ENCODE measurements at regions not wholly inside any gene's neighbourhood (a gene's known extent, or its start where the extent isn't known, plus 50 kb on each side); places are given as distances from the start of the nearest gene placed in this dataset.

GRCh38 chr21:16713331-16714117 lies 799.3 kb upstream of the CXADR start:
- no peak for ATAC-seq
- Mint-ChIP-seq H3K4me1 (no peaks in the 10 kb centered on the region), H3K27ac (no peak overlapping the region), H3K36me3 (ENCODE audit: low read depth) (no peaks in the 10 kb centered on the region), H3K9me3 (peaks cover 11% of the 10 kb centered on the region), H3K4me3 (no peak overlapping the region), H3K27me3 (no peaks in the 10 kb centered on the region)
- DNase-seq = no peak

- H3K9me3 Mint-ChIP-seq = peaks cover 29% of the 10 kb centered on the region
- H3K4me3 Mint-ChIP-seq = no peak overlapping the region
- no peaks in the 10 kb centered on the region for H3K4me1 Mint-ChIP-seq
Measured at GRCh38 chr21:16740511-16740910, 772.3 kb upstream of the CXADR start.

GRCh38 chr21:16741141-16741665 lies 771.6 kb upstream of the CXADR start:
- no peak for ATAC-seq
- Mint-ChIP-seq H3K9me3 (peaks cover 24% of the 10 kb centered on the region), H3K27ac (no peak overlapping the region), H3K36me3 (ENCODE audit: low read depth) (no peaks in the 10 kb centered on the region), H3K4me3 (no peak overlapping the region), H3K27me3 (no peaks in the 10 kb centered on the region), H3K4me1 (no peaks in the 10 kb centered on the region)
- no peak for DNase-seq

More at GRCh38 chr21:16740511-16740910, 772.3 kb upstream of the CXADR start:
- Mint-ChIP-seq H3K27ac (no peak overlapping the region), H3K36me3 (ENCODE audit: low read depth) (no peaks in the 10 kb centered on the region), H3K27me3 (no peaks in the 10 kb centered on the region)
- ATAC-seq (no peak), DNase-seq (no peak)

GRCh38 chr21:16742131-16742641 lies 770.7 kb upstream of the CXADR start:
- H3K9me3 Mint-ChIP-seq = peaks cover 18% of the 10 kb centered on the region
- no peak for DNase-seq

GRCh38 chr21:16742741-16743140 lies 770.1 kb upstream of the CXADR start:
- Mint-ChIP-seq H3K4me3 (no peak overlapping the region), H3K27ac (no peak overlapping the region), H3K27me3 (no peaks in the 10 kb centered on the region), H3K36me3 (ENCODE audit: low read depth) (no peaks in the 10 kb centered on the region), H3K4me1 (no peaks in the 10 kb centered on the region), H3K9me3 (peaks cover 18% of the 10 kb centered on the region)
- no peak for ATAC-seq
- no peak for DNase-seq

More at GRCh38 chr21:16742131-16742641, 770.7 kb upstream of the CXADR start:
- Mint-ChIP-seq H3K4me3 (no peak overlapping the region), H3K27me3 (no peaks in the 10 kb centered on the region), H3K4me1 (no peaks in the 10 kb centered on the region), H3K36me3 (ENCODE audit: low read depth) (no peaks in the 10 kb centered on the region), H3K27ac (no peak overlapping the region)
- ATAC-seq = no peak

GRCh38 chr21:16743317-16743716 lies 769.5 kb upstream of the CXADR start:
- Mint-ChIP-seq H3K4me3 (no peak overlapping the region), H3K27me3 (no peaks in the 10 kb centered on the region), H3K9me3 (peaks cover 22% of the 10 kb centered on the region), H3K27ac (no peak overlapping the region), H3K36me3 (ENCODE audit: low read depth) (no peaks in the 10 kb centered on the region), H3K4me1 (no peaks in the 10 kb centered on the region)
- ATAC-seq (no peak), DNase-seq (no peak)

- H3K4me1 Mint-ChIP-seq = no peaks in the 10 kb centered on the region
- no peaks in the 10 kb centered on the region for H3K36me3 Mint-ChIP-seq (ENCODE audit: low read depth)
- no peaks in the 10 kb centered on the region for H3K27me3 Mint-ChIP-seq
- no peak overlapping the region for H3K27ac Mint-ChIP-seq
- ATAC-seq (no peak), DNase-seq (no peak)
- peaks cover 4% of the 10 kb centered on the region for H3K9me3 Mint-ChIP-seq
- H3K4me3 Mint-ChIP-seq = no peak overlapping the region
Measured at GRCh38 chr21:16750926-16751325, 761.9 kb upstream of the CXADR start.

- no peaks in the 10 kb centered on the region for H3K36me3 Mint-ChIP-seq (ENCODE audit: low read depth)
- no peak for DNase-seq
- H3K4me3 Mint-ChIP-seq = no peak overlapping the region
- no peaks in the 10 kb centered on the region for H3K4me1 Mint-ChIP-seq
- H3K27me3 Mint-ChIP-seq = no peaks in the 10 kb centered on the region
- H3K27ac Mint-ChIP-seq = no peak overlapping the region
- no peak for ATAC-seq
- H3K9me3 Mint-ChIP-seq = peaks cover 4% of the 10 kb centered on the region
Measured at GRCh38 chr21:16751695-16752474, 761.0 kb upstream of the CXADR start.

GRCh38 chr21:16752475-16752857 lies 760.4 kb upstream of the CXADR start:
- Mint-ChIP-seq H3K4me1 (no peaks in the 10 kb centered on the region), H3K27me3 (no peaks in the 10 kb centered on the region), H3K9me3 (peaks cover 4% of the 10 kb centered on the region), H3K4me3 (no peak overlapping the region), H3K27ac (no peak overlapping the region), H3K36me3 (ENCODE audit: low read depth) (no peaks in the 10 kb centered on the region)
- ATAC-seq = no peak
- no peak for DNase-seq

- H3K27me3 Mint-ChIP-seq = no peaks in the 10 kb centered on the region
- DNase-seq (no peak), ATAC-seq (no peak)
Measured at GRCh38 chr21:16755061-16755460, 757.8 kb upstream of the CXADR start.

GRCh38 chr21:16767201-16767600 lies 745.6 kb upstream of the CXADR start:
- Mint-ChIP-seq H3K4me1 (no peaks in the 10 kb centered on the region), H3K36me3 (ENCODE audit: low read depth) (no peaks in the 10 kb centered on the region), H3K4me3 (no peak overlapping the region), H3K27ac (no peak overlapping the region), H3K9me3 (peaks cover 5% of the 10 kb centered on the region), H3K27me3 (no peaks in the 10 kb centered on the region)
- DNase-seq = no peak
- no peak for ATAC-seq

More at GRCh38 chr21:16755061-16755460, 757.8 kb upstream of the CXADR start:
- H3K4me3 Mint-ChIP-seq = no peak overlapping the region
- H3K9me3 Mint-ChIP-seq = no peaks in the 10 kb centered on the region
- no peak overlapping the region for H3K27ac Mint-ChIP-seq
- H3K36me3 Mint-ChIP-seq (ENCODE audit: low read depth) = no peaks in the 10 kb centered on the region
- H3K4me1 Mint-ChIP-seq = no peaks in the 10 kb centered on the region

- H3K9me3 Mint-ChIP-seq = peaks cover 10% of the 10 kb centered on the region
- H3K36me3 Mint-ChIP-seq (ENCODE audit: low read depth) = no peaks in the 10 kb centered on the region
- H3K27me3 Mint-ChIP-seq = no peaks in the 10 kb centered on the region
- H3K4me1 Mint-ChIP-seq = no peaks in the 10 kb centered on the region
- no peak for DNase-seq
- H3K27ac Mint-ChIP-seq = no peak overlapping the region
- no peak overlapping the region for H3K4me3 Mint-ChIP-seq
- ATAC-seq = no peak
Measured at GRCh38 chr21:16768096-16768495, 744.7 kb upstream of the CXADR start.

GRCh38 chr21:16770266-16770665 lies 742.6 kb upstream of the CXADR start:
- Mint-ChIP-seq H3K4me3 (no peak overlapping the region), H3K9me3 (peaks cover 10% of the 10 kb centered on the region), H3K27me3 (no peaks in the 10 kb centered on the region), H3K27ac (no peak overlapping the region), H3K36me3 (ENCODE audit: low read depth) (no peaks in the 10 kb centered on the region), H3K4me1 (no peaks in the 10 kb centered on the region)
- DNase-seq (no peak), ATAC-seq (no peak)

- Mint-ChIP-seq H3K4me3 (no peak overlapping the region), H3K36me3 (ENCODE audit: low read depth) (no peaks in the 10 kb centered on the region), H3K27me3 (no peaks in the 10 kb centered on the region), H3K4me1 (no peaks in the 10 kb centered on the region), H3K27ac (no peak overlapping the region), H3K9me3 (peaks cover 12% of the 10 kb centered on the region)
- ATAC-seq (no peak), DNase-seq (no peak)
Measured at GRCh38 chr21:16773206-16773605, 739.6 kb upstream of the CXADR start.

GRCh38 chr21:16775076-16775475 lies 737.8 kb upstream of the CXADR start:
- Mint-ChIP-seq H3K4me1 (no peaks in the 10 kb centered on the region), H3K27me3 (no peaks in the 10 kb centered on the region), H3K4me3 (no peak overlapping the region), H3K36me3 (ENCODE audit: low read depth) (no peaks in the 10 kb centered on the region), H3K27ac (no peak overlapping the region), H3K9me3 (peaks cover 18% of the 10 kb centered on the region)
- DNase-seq (no peak), ATAC-seq (no peak)

Measured in activated naive CD8-positive, alpha-beta T cell treated with anti-CD3 and anti-CD28 coated beads, Interleukin-2, amount 50 U/mL, for 24 hours (primary cell).